ENCODE measurements at regions not wholly inside any gene's neighbourhood (a gene's known extent, or its start where the extent isn't known, plus 50 kb on each side); places are given as distances from the start of the nearest gene placed in this dataset.
"Not testable (repeated sequence)": the region's sequence is repeated elsewhere in the genome, so short reads cannot be mapped to it uniquely, and the experiment has no call there.

DNA sequence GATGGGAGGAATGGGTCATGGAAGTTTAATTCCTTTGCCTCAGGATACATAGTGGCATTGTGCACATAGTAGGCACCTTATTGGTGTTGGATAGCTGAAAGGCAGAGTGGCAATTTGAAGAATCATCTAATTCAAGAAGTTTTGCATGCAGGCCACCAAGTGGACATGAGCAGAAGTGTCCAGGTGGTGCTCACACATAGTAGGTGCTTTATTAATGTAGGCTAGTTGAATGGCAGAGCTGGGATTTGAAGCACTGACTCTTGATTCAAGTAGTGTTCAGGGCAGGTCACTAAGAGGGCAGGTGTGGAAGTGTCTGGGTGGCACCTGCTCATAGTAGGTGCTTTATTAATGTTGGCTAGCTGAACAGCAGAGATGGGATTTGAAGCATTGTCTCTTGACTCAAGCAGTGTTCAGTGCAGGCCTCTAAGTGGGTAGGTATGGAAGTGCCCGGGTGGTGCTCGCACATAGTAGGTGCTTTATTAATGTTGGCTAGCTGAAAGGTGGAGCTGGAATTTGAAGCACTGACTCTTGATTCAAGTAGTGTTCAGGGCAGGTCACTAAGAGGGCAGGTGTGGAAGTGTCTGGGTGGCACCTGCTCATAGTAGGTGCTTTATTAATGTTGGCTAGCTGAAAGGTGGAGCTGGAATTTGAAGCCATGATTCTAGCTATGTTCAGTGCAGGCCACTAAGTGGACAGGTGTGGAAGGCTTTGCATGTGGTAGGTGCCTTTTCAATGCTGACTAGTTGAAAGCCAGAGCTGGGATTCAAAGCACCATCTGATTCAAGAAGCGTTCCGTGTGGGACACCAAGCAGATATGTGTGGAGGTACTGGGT, 58.3 kb upstream of the SORCS2 start:
- H3K9me3 ChIP-seq (ENCODE audit: control insufficient read depth in 2 of 2, low read length in 2 of 2); H3K4me3 ChIP-seq (ENCODE audit: low read length in 2 of 2); H3K9ac ChIP-seq (ENCODE audit: low read length in 2 of 2); H3K27me3 ChIP-seq (ENCODE audit: control insufficient read depth in 1 of 2, insufficient read depth in 2 of 2, low read length in 2 of 2); H3K4me1 ChIP-seq (ENCODE audit: control insufficient read depth, insufficient read depth, low read length); H3K27ac ChIP-seq (ENCODE audit: low read length); H3K36me3 ChIP-seq (ENCODE audit: control insufficient read depth in 2 of 2, insufficient read depth in 2 of 2, low read length in 2 of 2): not testable (repeated sequence)

- H3K9me3 ChIP-seq (ENCODE audit: control insufficient read depth in 2 of 2, low read length in 2 of 2) = no peaks in the 10 kb centered on the region
- H3K9ac ChIP-seq (ENCODE audit: low read length in 2 of 2) = no peak overlapping the region
- H3K36me3 ChIP-seq (ENCODE audit: control insufficient read depth in 2 of 2, insufficient read depth in 2 of 2, low read length in 2 of 2) = no peaks in the 10 kb centered on the region
- no peak overlapping the region for H3K4me3 ChIP-seq (ENCODE audit: low read length in 2 of 2)
- no peaks in the 10 kb centered on the region for H3K27me3 ChIP-seq (ENCODE audit: control insufficient read depth in 1 of 2, insufficient read depth in 2 of 2, low read length in 2 of 2)
- H3K27ac ChIP-seq (ENCODE audit: low read length) = no peak overlapping the region
- H3K4me1 ChIP-seq (ENCODE audit: control insufficient read depth, insufficient read depth, low read length) = peaks cover 6% of the 10 kb centered on the region
Observed at GRCh38 chr4:7132730-7133582, 59.4 kb upstream of the SORCS2 start.

GRCh38 chr4:7132249-7132648, 60.1 kb upstream of the SORCS2 start:
- Histone ChIP-seq H3K4me1 (ENCODE audit: control insufficient read depth, insufficient read depth, low read length) (peaks cover 6% of the 10 kb centered on the region), H3K9ac (ENCODE audit: low read length in 2 of 2) (no peak overlapping the region), H3K9me3 (ENCODE audit: control insufficient read depth in 2 of 2, low read length in 2 of 2) (no peaks in the 10 kb centered on the region), H3K36me3 (ENCODE audit: control insufficient read depth in 2 of 2, insufficient read depth in 2 of 2, low read length in 2 of 2) (no peaks in the 10 kb centered on the region), H3K4me3 (ENCODE audit: low read length in 2 of 2) (no peak overlapping the region), H3K27ac (ENCODE audit: low read length) (no peak overlapping the region), H3K27me3 (ENCODE audit: control insufficient read depth in 1 of 2, insufficient read depth in 2 of 2, low read length in 2 of 2) (no peaks in the 10 kb centered on the region)

GRCh38 chr4:7131498-7132031, 60.8 kb upstream of the SORCS2 start:
- H3K9ac ChIP-seq (ENCODE audit: low read length in 2 of 2) = no peak overlapping the region
- no peaks in the 10 kb centered on the region for H3K9me3 ChIP-seq (ENCODE audit: control insufficient read depth in 2 of 2, low read length in 2 of 2)
- H3K4me1 ChIP-seq (ENCODE audit: control insufficient read depth, insufficient read depth, low read length) = peaks cover 6% of the 10 kb centered on the region
- no peak overlapping the region for H3K4me3 ChIP-seq (ENCODE audit: low read length in 2 of 2)
- no peaks in the 10 kb centered on the region for H3K27me3 ChIP-seq (ENCODE audit: control insufficient read depth in 1 of 2, insufficient read depth in 2 of 2, low read length in 2 of 2)
- H3K36me3 ChIP-seq (ENCODE audit: control insufficient read depth in 2 of 2, insufficient read depth in 2 of 2, low read length in 2 of 2) = no peaks in the 10 kb centered on the region
- H3K27ac ChIP-seq (ENCODE audit: low read length) = no peak overlapping the region

GRCh38 chr4:7130621-7131211, 61.6 kb upstream of the SORCS2 start:
- Histone ChIP-seq H3K9ac (ENCODE audit: low read length in 2 of 2) (no peak overlapping the region), H3K27ac (ENCODE audit: low read length) (no peak overlapping the region), H3K4me1 (ENCODE audit: control insufficient read depth, insufficient read depth, low read length) (peaks cover 6% of the 10 kb centered on the region), H3K9me3 (ENCODE audit: control insufficient read depth in 2 of 2, low read length in 2 of 2) (no peaks in the 10 kb centered on the region), H3K4me3 (ENCODE audit: low read length in 2 of 2) (no peak overlapping the region), H3K27me3 (ENCODE audit: control insufficient read depth in 1 of 2, insufficient read depth in 2 of 2, low read length in 2 of 2) (no peaks in the 10 kb centered on the region), H3K36me3 (ENCODE audit: control insufficient read depth in 2 of 2, insufficient read depth in 2 of 2, low read length in 2 of 2) (no peaks in the 10 kb centered on the region)

DNA sequence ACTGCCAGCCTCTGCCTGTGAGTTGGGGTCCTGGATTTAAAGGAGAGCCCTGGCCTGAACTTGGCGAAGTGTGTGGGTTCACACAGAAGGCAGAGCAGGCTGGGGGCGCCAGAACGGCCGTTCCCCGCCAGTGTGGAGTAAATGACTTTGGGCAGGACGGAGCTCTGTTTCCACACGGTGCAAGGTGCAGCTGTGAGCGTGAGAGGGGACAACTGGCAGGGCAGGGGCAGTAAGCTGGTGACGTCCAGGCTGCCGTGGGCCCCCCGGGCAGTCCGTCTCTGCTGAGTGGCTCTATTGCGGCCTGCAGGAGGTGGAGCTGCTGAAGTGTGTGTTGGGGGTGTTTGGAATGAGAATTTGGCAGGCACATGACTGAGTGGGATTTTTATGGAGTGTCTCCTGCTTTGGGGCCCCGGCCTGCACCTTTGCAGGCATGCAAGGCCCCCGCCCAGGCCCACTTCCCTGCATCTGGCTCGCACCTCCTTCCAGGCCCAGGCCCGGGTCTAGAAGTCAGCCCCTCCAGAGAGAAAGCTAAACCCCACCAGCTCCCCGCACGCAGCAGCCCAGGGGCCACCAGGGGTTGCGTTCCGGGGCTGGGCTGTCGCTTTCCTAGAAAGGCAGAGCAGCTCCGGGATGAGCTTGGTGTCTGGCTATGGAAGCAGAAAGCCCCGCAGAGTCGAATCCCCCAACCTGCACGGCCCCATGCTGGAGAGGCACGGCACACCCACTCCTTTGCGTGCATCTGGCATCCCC, 62.2 kb upstream of the GRPEL1 start:
- Histone ChIP-seq H3K9ac (ENCODE audit: low read length in 2 of 2) (no peak overlapping the region), H3K36me3 (ENCODE audit: control insufficient read depth in 2 of 2, insufficient read depth in 2 of 2, low read length in 2 of 2) (no peaks in the 10 kb centered on the region), H3K27me3 (ENCODE audit: control insufficient read depth in 1 of 2, insufficient read depth in 2 of 2, low read length in 2 of 2) (no peaks in the 10 kb centered on the region), H3K9me3 (ENCODE audit: control insufficient read depth in 2 of 2, low read length in 2 of 2) (no peaks in the 10 kb centered on the region), H3K4me1 (ENCODE audit: control insufficient read depth, insufficient read depth, low read length) (peaks cover 7% of the 10 kb centered on the region), H3K27ac (ENCODE audit: low read length) (no peak overlapping the region), H3K4me3 (ENCODE audit: low read length in 2 of 2) (no peak overlapping the region)

GRCh38 chr4:7128644-7129043, 60.8 kb upstream of the GRPEL1 start:
- Histone ChIP-seq H3K4me3 (ENCODE audit: low read length in 2 of 2) (no peak overlapping the region), H3K4me1 (ENCODE audit: control insufficient read depth, insufficient read depth, low read length) (peaks cover 8% of the 10 kb centered on the region), H3K27ac (ENCODE audit: low read length) (no peak overlapping the region), H3K9me3 (ENCODE audit: control insufficient read depth in 2 of 2, low read length in 2 of 2) (no peaks in the 10 kb centered on the region), H3K36me3 (ENCODE audit: control insufficient read depth in 2 of 2, insufficient read depth in 2 of 2, low read length in 2 of 2) (no peaks in the 10 kb centered on the region), H3K9ac (ENCODE audit: low read length in 2 of 2) (no peak overlapping the region), H3K27me3 (ENCODE audit: control insufficient read depth in 1 of 2, insufficient read depth in 2 of 2, low read length in 2 of 2) (no peaks in the 10 kb centered on the region)

DNA sequence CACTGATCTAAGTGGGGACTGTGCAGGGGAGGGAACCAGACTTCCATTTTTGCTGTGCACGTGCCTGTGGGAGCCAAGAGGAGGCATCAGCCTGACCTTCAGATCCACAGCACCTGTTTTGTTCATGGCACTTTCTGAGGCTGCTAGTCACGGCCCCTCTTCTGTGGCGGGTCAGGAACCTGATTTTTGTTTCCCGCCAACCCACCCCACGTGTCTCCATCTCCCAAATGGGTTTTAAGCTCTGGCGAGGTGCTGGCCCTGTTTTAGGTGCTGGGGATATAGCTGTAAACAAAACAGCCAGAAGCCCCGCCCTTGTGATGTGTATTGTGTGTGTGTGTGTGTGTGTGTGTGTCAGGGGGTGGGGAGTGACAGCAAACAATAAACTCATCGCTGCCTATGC, 60.4 kb upstream of the GRPEL1 start:
- Histone ChIP-seq H3K36me3 (ENCODE audit: control insufficient read depth in 2 of 2, insufficient read depth in 2 of 2, low read length in 2 of 2) (no peaks in the 10 kb centered on the region), H3K4me1 (ENCODE audit: control insufficient read depth, insufficient read depth, low read length) (peaks cover 8% of the 10 kb centered on the region), H3K27ac (ENCODE audit: low read length) (no peak overlapping the region), H3K9ac (ENCODE audit: low read length in 2 of 2) (no peak overlapping the region), H3K9me3 (ENCODE audit: control insufficient read depth in 2 of 2, low read length in 2 of 2) (no peaks in the 10 kb centered on the region), H3K4me3 (ENCODE audit: low read length in 2 of 2) (no peak overlapping the region), H3K27me3 (ENCODE audit: control insufficient read depth in 1 of 2, insufficient read depth in 2 of 2, low read length in 2 of 2) (no peaks in the 10 kb centered on the region)

- Histone ChIP-seq H3K9me3 (ENCODE audit: control insufficient read depth in 2 of 2, low read length in 2 of 2) (no peaks in the 10 kb centered on the region), H3K27me3 (ENCODE audit: control insufficient read depth in 1 of 2, insufficient read depth in 2 of 2, low read length in 2 of 2) (no peaks in the 10 kb centered on the region), H3K4me3 (ENCODE audit: low read length in 2 of 2) (no peak overlapping the region), H3K9ac (ENCODE audit: low read length in 2 of 2) (no peak overlapping the region), H3K36me3 (ENCODE audit: control insufficient read depth in 2 of 2, insufficient read depth in 2 of 2, low read length in 2 of 2) (no peaks in the 10 kb centered on the region), H3K27ac (ENCODE audit: low read length) (no peak overlapping the region), H3K4me1 (ENCODE audit: control insufficient read depth, insufficient read depth, low read length) (peaks cover 8% of the 10 kb centered on the region)
Observed at GRCh38 chr4:7127576-7127975, 59.7 kb upstream of the GRPEL1 start.

GRCh38 chr4:7126981-7127380, 59.1 kb upstream of the GRPEL1 start:
- no peaks in the 10 kb centered on the region for H3K27me3 ChIP-seq (ENCODE audit: control insufficient read depth in 1 of 2, insufficient read depth in 2 of 2, low read length in 2 of 2)
- no peak overlapping the region for H3K27ac ChIP-seq (ENCODE audit: low read length)
- no peaks in the 10 kb centered on the region for H3K9me3 ChIP-seq (ENCODE audit: control insufficient read depth in 2 of 2, low read length in 2 of 2)
- no peak overlapping the region for H3K4me3 ChIP-seq (ENCODE audit: low read length in 2 of 2)
- no peak overlapping the region for H3K9ac ChIP-seq (ENCODE audit: low read length in 2 of 2)
- peaks cover 8% of the 10 kb centered on the region for H3K4me1 ChIP-seq (ENCODE audit: control insufficient read depth, insufficient read depth, low read length)
- no peaks in the 10 kb centered on the region for H3K36me3 ChIP-seq (ENCODE audit: control insufficient read depth in 2 of 2, insufficient read depth in 2 of 2, low read length in 2 of 2)

Measured in stomach smooth muscle (tissue), 2 donors.